A673 (cell line): ENCODE measurements at regions not wholly inside any gene's neighbourhood (a gene's known extent, or its start where the extent isn't known, plus 50 kb on each side); places are given as distances from the start of the nearest gene placed in this dataset.
"Not testable (repeated sequence)": the region's sequence is repeated elsewhere in the genome, so short reads cannot be mapped to it uniquely, and the experiment has no call there.

ENCODE experiments used
- BruUV-seq: library from RNA; stranded (reverse); fragments of 400-500 nt; replicated peaks from 2 replicates; lab custom pipeline; 2021; lab: Mats Ljungman, UMichigan
- CTCF ChIA-PET: fragments of 300-600 bp; sonication (Branson Sonifier 250); formaldehyde crosslinking; loops from one replicate; lab custom pipeline; 2022; ENCODE audit warnings: antibody characterized with exemption; lab: Charles Lee
- POLR2A ChIA-PET: fragments of 300-600 bp; sonication (Branson Sonifier 250); formaldehyde crosslinking; loops from one replicate; lab custom pipeline; 2022; ENCODE audit warnings: antibody characterized with exemption; ENCODE audit not compliant: low non-redundant PET; lab: Charles Lee
- DNase-seq: peaks from one replicate; pipeline ENCODE4 v3.0.0-alpha.2; 2015; ENCODE audit warnings: low spot score
- H3K27ac ChIP-seq: fragments of 200-600 bp; sonication (generic); 2 replicates; pipeline ENCODE4 v1.5.1; 2016; ENCODE audit warnings: mixed run types, low read depth, mild to moderate bottlenecking, mixed read lengths, antibody characterized with exemption, low read length; ENCODE audit not compliant: poor library complexity, severe bottlenecking
- H3K27me3 ChIP-seq: fragments of 200-600 bp; sonication (generic); replicated peaks from 2 replicates; pipeline ENCODE4 v1.6.1; 2017; ENCODE audit warnings: mixed run types, low read depth, mild to moderate bottlenecking, mixed read lengths, antibody characterized with exemption, low read length; ENCODE audit not compliant: insufficient read depth, poor library complexity
- H3K36me3 ChIP-seq: fragments of 200-600 bp; sonication (generic); 2 replicates; pipeline ENCODE4 v1.6.1; 2016; ENCODE audit warnings: mixed run types, mild to moderate bottlenecking, mixed read lengths, antibody characterized with exemption, low read length; ENCODE audit not compliant: insufficient read depth, poor library complexity, severe bottlenecking
- H3K4me1 ChIP-seq: fragments of 200-600 bp; sonication (generic); 2 replicates; pipeline ENCODE4 v1.6.1; 2017; ENCODE audit warnings: mixed run types, mild to moderate bottlenecking, mixed read lengths, antibody characterized with exemption, low read length; ENCODE audit not compliant: insufficient read depth, poor library complexity, severe bottlenecking
- H3K4me3 ChIP-seq: fragments of 200-600 bp; sonication (generic); 2 replicates; pipeline ENCODE4 v1.5.1; 2016; ENCODE audit warnings: low read depth, mixed run types, mild to moderate bottlenecking, mixed read lengths, low read length; ENCODE audit not compliant: poor library complexity, severe bottlenecking
- H3K9me3 ChIP-seq: fragments of 200-600 bp; sonication (generic); 2 replicates; pipeline ENCODE4 v1.6.1; 2016; ENCODE audit warnings: mixed run types, low read depth, mild to moderate bottlenecking, mixed read lengths, antibody characterized with exemption, low read length; ENCODE audit not compliant: poor library complexity, severe bottlenecking
- CTCF ChIP-seq: fragments of 300-800, 200-600 bp; sonication (generic); conservative IDR thresholded peaks from 2 replicates; pipeline ENCODE4 v1.5.1; 2017; ENCODE audit warnings: low read depth, mild to moderate bottlenecking, antibody characterized with exemption, low read length, moderate library complexity, mixed read lengths
- EZH2 ChIP-seq: fragments of 200-600 bp; sonication (generic); IDR thresholded peaks from 2 replicates; pipeline ENCODE4 v1.6.1; 2017; ENCODE audit warnings: borderline replicate concordance, low read depth, mild to moderate bottlenecking, mixed read lengths, antibody characterized with exemption, low read length; ENCODE audit not compliant: poor library complexity, severe bottlenecking
- intact Hi-C: fragments of 100-400 bp; cut with micrococcal nuclease; formaldehyde crosslinking; loops from one replicate; pipeline ENCODE4 v1.10.0; 2022; ENCODE audit not compliant: unreplicated experiment

- no peak for DNase-seq
- no TSS peak for BruUV-seq
- no peak for TF ChIP-seq CTCF
- no peak for TF ChIP-seq EZH2
- H3K27me3 ChIP-seq: no peaks in the 10 kb centered on the region
- H3K9me3 ChIP-seq: no peaks in the 10 kb centered on the region
- no peaks in the 10 kb centered on the region for H3K36me3 ChIP-seq
- H3K27ac ChIP-seq: no peak overlapping the region
- intact Hi-C loops: no loop called here
- H3K4me1 ChIP-seq: no peaks in the 10 kb centered on the region
- CTCF ChIA-PET: interaction anchor here (0.7 kb wide), 1 partner anchor 383 kb away, joined by 3 read pairs; no protein-coding TSS in a partner anchor
- H3K4me3 ChIP-seq: no peak overlapping the region
- POLR2A ChIA-PET: no interaction called here
Measured at GRCh38 chr2:225231900-225232299, 167.6 kb upstream of the NYAP2 start.

GRCh38 chr2:225229346-225229745, 170.2 kb upstream of the NYAP2 start:
- H3K9me3 ChIP-seq, BruUV-seq, H3K4me3 ChIP-seq, DNase-seq, H3K4me1 ChIP-seq, POLR2A ChIA-PET, H3K27me3 ChIP-seq, intact Hi-C loops, H3K27ac ChIP-seq, H3K36me3 ChIP-seq, CTCF ChIA-PET: not testable (repeated sequence)

- intact Hi-C loops: no loop called here
Measured at GRCh38 chr2:225226441-225226840, 173.1 kb upstream of the NYAP2 start.

More at GRCh38 chr2:225226441-225226840, 173.1 kb upstream of the NYAP2 start:
- H3K4me3 ChIP-seq: no peak overlapping the region
- H3K27me3 ChIP-seq: no peaks in the 10 kb centered on the region
- H3K4me1 ChIP-seq: no peaks in the 10 kb centered on the region
- CTCF ChIA-PET: no interaction called here
- H3K9me3 ChIP-seq: no peaks in the 10 kb centered on the region
- POLR2A ChIA-PET: no interaction called here
- H3K36me3 ChIP-seq: no peaks in the 10 kb centered on the region
- TF ChIP-seq CTCF (no peak), EZH2 (no peak)
- no peak for DNase-seq
- no peak overlapping the region for H3K27ac ChIP-seq
- no TSS peak for BruUV-seq
